Large intestine (tissue), 3 donors: ENCODE measurements at regions not wholly inside any gene's neighbourhood (a gene's known extent, or its start where the extent isn't known, plus 50 kb on each side); places are given as distances from the start of the nearest gene placed in this dataset.
A peak's percentile ranks its signal among the peaks of the same experiment; 100 is the strongest.
"Not testable (repeated sequence)": the region's sequence is repeated elsewhere in the genome, so short reads cannot be mapped to it uniquely, and the experiment has no call there.

Source experiments
- DNase-seq, 2 donors: peaks; one replicate each; pipeline versions ENCODE4 v3.0.0 to v3.0.0-alpha.2; 2013
- H3K27ac ChIP-seq: one replicate; pipeline ENCODE4 v1.5.1; 2013; ENCODE audit warnings: low read length
- H3K27me3 ChIP-seq: 2 replicates; pipeline ENCODE4 v1.6.1; 2013; ENCODE audit warnings: low read length; ENCODE audit not compliant: control insufficient read depth, insufficient read depth
- H3K36me3 ChIP-seq: 2 replicates; pipeline ENCODE4 v1.6.1; 2013; ENCODE audit warnings: low read length; ENCODE audit not compliant: control insufficient read depth, insufficient read depth
- H3K4me1 ChIP-seq: one replicate; pipeline ENCODE4 v1.6.1; 2013; ENCODE audit warnings: low read length; ENCODE audit not compliant: control insufficient read depth, insufficient read depth
- H3K4me3 ChIP-seq: one replicate; pipeline ENCODE4 v1.5.1; 2013; ENCODE audit warnings: low read length
- H3K9me3 ChIP-seq: one replicate; pipeline ENCODE4 v1.6.1; 2013; ENCODE audit warnings: mild to moderate bottlenecking, low read depth, low read length, moderate library complexity; ENCODE audit not compliant: control insufficient read depth
- WGBS: methylation state at CpG from one replicate; pipeline ENCODE4 v1.1.5; 2013; ENCODE audit warnings: low lambda C conversion rate; ENCODE audit not compliant: insufficient coverage; 5-methylcytosine and 5-hydroxymethylcytosine counted together

DNA sequence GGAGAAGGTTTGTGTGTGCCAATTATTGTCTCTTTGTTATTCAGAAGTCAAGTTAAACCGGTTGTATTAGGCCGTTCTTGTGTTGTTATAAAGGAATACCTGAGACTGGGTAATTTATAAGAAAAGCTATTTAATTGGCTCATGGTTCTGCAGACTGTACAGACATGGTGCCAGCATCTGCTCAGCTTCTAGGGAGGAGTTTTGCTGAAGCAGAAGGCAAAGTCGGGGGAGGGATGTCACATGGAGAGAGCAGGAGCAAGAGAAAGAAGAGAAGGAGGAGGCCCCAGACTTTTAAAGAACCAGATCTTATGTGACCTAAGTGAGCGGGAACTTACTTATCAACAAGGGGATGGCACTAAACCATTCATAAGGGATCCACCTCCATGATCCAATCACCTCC is 349.3 kb upstream of the PCDH18 start:
- H3K4me1 ChIP-seq, result no peaks in the 10 kb centered on the region
- no peak overlapping the region for H3K27ac ChIP-seq
- no peak overlapping the region for H3K4me3 ChIP-seq
- WGBS, result no CpG with 5 or more reads among the region's 4 CpGs
- H3K9me3 ChIP-seq, result no peaks in the 10 kb centered on the region
- H3K36me3 ChIP-seq, result no peaks in the 10 kb centered on the region
- DNase-seq, result no peak
- no peaks in the 10 kb centered on the region for H3K27me3 ChIP-seq

DNA sequence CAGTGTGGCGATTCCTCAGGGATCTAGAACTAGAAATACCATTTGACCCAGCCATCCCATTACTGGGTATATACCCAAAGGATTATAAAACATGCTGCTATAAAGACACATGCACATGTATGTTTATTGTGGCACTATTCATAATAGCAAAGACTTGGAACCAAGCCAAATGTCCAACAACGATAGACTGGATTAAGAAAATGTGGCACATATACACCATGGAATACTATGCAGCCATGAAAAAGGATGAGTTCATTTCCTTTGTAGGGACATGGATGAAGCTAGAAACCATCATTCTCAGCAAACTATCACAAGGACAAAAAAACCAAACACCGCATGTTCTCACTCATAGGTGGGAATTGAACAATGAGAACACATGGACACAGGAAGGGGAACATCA is 335.8 kb upstream of the PCDH18 start:
- DNase-seq, H3K27ac ChIP-seq, H3K4me3 ChIP-seq, H3K9me3 ChIP-seq, H3K4me1 ChIP-seq, H3K27me3 ChIP-seq, H3K36me3 ChIP-seq: not testable (repeated sequence)
- WGBS, result no CpG with 5 or more reads among the region's 3 CpGs

DNA sequence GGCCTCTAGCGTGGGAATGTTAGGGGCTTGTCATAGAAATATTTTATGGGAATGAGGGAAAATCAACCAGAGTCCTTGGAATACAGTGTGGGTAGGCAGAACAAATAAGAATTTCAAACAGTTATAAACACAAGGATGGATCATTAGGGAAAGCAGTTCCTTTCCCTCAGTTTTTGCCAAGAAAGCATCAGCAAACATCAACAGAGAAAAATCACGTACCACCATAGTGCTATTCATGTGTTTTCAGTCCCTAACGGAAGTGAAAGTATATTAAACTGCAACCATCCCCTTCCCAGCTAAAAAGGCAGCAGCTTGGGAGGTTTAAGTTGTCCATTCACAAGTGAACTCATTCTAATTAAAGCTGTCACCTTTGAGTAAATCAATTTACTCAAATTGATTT is 334.4 kb upstream of the PCDH18 start:
- WGBS, result 60% methylated on average over 2 of the region's 3 CpGs

DNA sequence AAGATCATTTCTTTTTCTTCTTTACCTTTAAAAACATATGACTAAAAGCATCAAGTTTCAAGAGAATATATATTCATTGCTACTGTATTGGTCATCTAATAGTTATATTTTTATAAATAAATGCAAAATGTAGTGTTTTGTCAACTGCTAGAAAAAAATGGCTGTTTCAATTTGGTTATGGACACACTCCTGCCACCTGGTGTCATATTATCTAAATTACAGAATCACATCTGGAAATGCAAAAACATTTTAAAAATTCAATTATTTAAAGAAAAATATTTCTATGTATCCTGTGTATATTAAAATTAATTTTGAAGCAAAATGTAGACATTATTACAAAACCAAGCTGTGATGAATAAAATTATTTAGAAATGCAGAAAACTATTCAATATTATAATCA is 329.4 kb upstream of the PCDH18 start:
- no peak overlapping the region for H3K27ac ChIP-seq
- no peaks in the 10 kb centered on the region for H3K4me1 ChIP-seq
- H3K36me3 ChIP-seq, result no peaks in the 10 kb centered on the region
- H3K9me3 ChIP-seq, result no peaks in the 10 kb centered on the region
- no peaks in the 10 kb centered on the region for H3K27me3 ChIP-seq
- DNase-seq, result no peak
- H3K4me3 ChIP-seq, result no peak overlapping the region

More for the DNA sequence above, 334.4 kb upstream of the PCDH18 start:
- Histone ChIP-seq H3K4me3 (no peak overlapping the region), H3K9me3 (no peaks in the 10 kb centered on the region), H3K27ac (no peak overlapping the region), H3K36me3 (no peaks in the 10 kb centered on the region), H3K4me1 (no peaks in the 10 kb centered on the region), H3K27me3 (no peaks in the 10 kb centered on the region)
- DNase-seq, result peak in 1 of 2 donors; percentile 3

DNA sequence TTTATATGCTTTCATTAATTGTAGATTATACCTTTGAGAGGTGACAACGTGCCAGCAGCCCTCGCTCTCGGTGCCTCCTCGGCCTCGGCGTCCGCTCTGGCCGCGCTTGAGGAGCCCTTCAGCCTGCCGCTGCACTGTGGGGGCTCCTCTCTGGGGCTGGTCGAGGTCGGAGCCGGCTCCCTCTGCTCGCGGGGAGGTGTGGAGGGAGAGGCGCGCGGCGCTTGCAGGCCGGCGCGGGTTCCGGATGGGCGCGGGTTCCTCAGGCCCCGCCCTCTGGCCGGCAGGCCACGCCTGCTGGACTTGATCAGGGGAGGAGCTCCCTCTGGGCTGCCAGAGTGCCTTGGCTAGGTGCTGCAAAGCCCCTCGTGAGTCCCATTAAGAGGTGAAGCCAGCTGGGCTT is 321.1 kb upstream of the PCDH18 start:
- Histone ChIP-seq H3K27me3 (no peaks in the 10 kb centered on the region), H3K9me3 (peaks cover 4% of the 10 kb centered on the region), H3K27ac (no peak overlapping the region), H3K4me3 (no peak overlapping the region), H3K36me3 (no peaks in the 10 kb centered on the region), H3K4me1 (no peaks in the 10 kb centered on the region)
- WGBS, result no CpG with 5 or more reads among the region's 29 CpGs
- DNase-seq, result no peak

DNA sequence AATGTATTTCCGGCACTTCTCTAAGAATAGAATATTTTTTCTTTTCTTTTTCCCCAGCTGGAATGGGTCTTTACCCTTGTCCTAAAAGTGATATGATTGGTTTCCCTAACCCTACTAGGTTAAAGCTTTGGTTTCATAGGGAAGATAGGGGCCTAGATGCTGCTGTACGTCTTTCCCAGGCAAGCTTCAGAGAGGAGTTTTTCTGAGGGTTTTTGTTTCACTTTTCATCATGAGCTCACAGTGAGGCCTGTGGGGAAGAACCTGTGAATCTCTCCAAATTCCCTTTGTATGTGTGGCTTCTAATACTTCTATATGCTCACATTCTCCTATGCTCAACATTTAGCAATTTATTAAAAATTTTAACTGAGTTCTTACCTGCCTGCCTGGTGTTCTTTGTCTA is 320.0 kb upstream of the PCDH18 start:
- WGBS, result no CpG with 5 or more reads among the region's 2 CpGs
- no peak for DNase-seq

DNA sequence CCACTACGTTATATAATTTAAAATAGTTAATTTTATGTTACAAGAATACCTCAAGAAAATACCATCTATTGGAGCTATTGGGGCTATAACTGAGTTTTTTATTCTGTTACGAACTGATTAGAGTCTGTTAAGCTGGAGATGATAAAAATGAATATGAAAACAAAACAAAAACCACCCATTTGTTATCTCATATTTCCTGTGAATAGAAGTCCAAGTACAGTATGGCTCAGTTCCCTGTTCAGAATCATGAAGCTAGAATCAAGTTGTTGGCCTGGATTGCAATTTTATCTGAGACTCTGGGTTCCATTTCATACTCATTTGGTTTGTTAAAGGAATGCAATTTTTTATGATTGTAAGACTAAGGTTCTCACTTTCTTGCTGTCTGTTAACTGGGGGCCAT is 319.1 kb upstream of the PCDH18 start:
- WGBS, result no CpG with 5 or more reads among the region's 2 CpGs

More for the DNA sequence above, 320.0 kb upstream of the PCDH18 start:
- H3K27ac ChIP-seq, result no peak overlapping the region
- H3K4me1 ChIP-seq, result no peaks in the 10 kb centered on the region
- H3K9me3 ChIP-seq, result peaks cover 4% of the 10 kb centered on the region
- no peak overlapping the region for H3K4me3 ChIP-seq
- H3K36me3 ChIP-seq, result no peaks in the 10 kb centered on the region
- no peaks in the 10 kb centered on the region for H3K27me3 ChIP-seq

DNA sequence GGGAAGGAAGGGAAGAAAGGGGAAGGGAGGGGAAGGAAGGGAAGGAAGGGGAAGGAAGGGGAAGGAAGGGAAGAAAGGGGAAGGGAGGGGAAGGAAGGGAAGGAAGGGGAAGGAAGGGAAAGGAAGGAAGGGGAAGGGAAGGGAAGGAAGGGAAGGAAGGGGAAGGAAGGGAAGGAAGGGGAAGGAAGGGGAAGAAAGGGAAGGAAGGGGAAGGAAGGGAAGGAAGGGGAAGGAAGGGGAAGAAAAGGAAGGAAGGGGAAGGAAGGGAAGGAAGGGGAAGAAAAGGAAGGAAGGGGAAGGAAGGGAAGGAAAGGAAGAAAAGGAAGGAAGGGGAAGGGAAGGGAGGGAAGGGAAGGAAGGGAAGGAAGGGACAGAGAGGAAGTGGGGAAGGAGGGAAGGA is 295.7 kb upstream of the PCDH18 start:
- not testable (repeated sequence) for H3K9me3 ChIP-seq, DNase-seq, H3K36me3 ChIP-seq, H3K27ac ChIP-seq, H3K4me3 ChIP-seq, H3K27me3 ChIP-seq, H3K4me1 ChIP-seq

More for the DNA sequence above, 319.1 kb upstream of the PCDH18 start:
- Histone ChIP-seq H3K9me3 (peaks cover 4% of the 10 kb centered on the region), H3K4me1 (no peaks in the 10 kb centered on the region), H3K27ac (no peak overlapping the region), H3K27me3 (no peaks in the 10 kb centered on the region), H3K4me3 (no peak overlapping the region), H3K36me3 (no peaks in the 10 kb centered on the region)
- DNase-seq, result no peak

DNA sequence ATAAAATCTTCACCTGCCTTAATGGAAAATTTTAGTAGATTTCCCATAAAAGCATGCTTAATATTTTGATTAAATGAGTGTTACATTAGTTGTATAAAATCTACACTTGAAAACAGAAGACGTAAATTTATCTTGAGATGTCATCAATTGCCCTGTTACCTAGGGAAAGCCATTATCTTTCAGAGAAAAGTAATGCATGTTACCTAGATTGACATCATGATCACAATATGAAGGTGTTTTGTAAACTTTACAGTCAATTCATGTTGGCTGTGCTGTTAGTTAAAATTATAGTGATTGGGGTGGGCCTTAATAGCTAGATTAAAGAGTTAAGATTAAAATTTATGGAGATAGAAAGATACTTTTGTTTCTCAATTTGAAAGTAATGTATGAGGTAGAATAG is 293.2 kb upstream of the PCDH18 start:
- Histone ChIP-seq H3K4me3 (no peak overlapping the region), H3K27me3 (no peaks in the 10 kb centered on the region), H3K4me1 (no peaks in the 10 kb centered on the region), H3K27ac (no peak overlapping the region), H3K9me3 (peaks cover 4% of the 10 kb centered on the region), H3K36me3 (no peaks in the 10 kb centered on the region)
- DNase-seq, result no peak
- WGBS, result 100% methylated on average over 1 of the region's 1 CpG

DNA sequence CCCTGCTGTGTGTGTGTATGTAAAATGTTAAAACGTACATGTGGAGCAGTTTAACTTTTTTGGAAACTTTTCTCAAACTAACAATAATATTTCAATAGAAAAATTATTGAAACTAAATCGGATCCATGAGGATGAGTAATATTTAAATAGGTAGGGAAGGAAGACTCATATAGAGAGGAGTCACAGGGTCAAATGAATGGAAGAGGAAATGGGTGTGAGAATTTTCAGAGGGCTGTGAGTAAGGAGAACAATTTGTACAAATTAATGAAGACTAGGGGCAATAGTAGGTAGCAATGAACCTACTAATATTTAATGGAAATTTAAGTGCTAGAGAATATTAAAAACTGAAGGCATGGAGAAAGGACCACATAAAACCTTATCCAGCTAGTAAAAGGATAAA is 290.7 kb upstream of the PCDH18 start:
- Histone ChIP-seq H3K36me3 (no peaks in the 10 kb centered on the region), H3K9me3 (peaks cover 1% of the 10 kb centered on the region), H3K27ac (no peak overlapping the region), H3K27me3 (no peaks in the 10 kb centered on the region), H3K4me3 (no peak overlapping the region), H3K4me1 (no peaks in the 10 kb centered on the region)
- DNase-seq, result no peak
- 100% methylated on average over 2 of the region's 2 CpGs for WGBS

DNA sequence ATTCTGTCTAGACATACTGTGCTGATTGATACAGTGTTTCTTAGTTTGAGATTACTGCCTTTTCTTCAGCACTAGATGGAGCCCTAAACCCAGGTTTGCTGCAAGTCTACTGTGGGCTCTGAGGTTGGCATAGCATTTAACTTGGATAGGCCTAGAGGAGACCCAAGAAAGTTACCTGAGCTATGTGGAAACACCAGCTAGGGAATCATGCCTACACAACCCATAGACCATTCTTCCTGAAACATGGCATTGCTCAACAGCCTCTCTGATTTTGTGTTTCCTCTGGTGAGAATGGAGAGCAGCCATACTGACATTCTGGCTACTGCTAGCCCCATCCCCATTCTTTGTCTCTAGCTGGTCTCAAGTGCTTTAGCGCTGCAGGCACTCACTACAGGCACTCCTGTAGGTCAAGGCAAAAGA is 287.7 kb upstream of the PCDH18 start:
- Histone ChIP-seq H3K27ac (no peak overlapping the region), H3K4me3 (no peak overlapping the region), H3K9me3 (no peaks in the 10 kb centered on the region), H3K27me3 (no peaks in the 10 kb centered on the region), H3K36me3 (no peaks in the 10 kb centered on the region), H3K4me1 (no peaks in the 10 kb centered on the region)
- peak; percentile 14 to 20 for DNase-seq
- no CpG with 5 or more reads among the region's 1 CpG for WGBS
